WTC11 (cell line): ENCODE measurements at regions not wholly inside any gene's neighbourhood (a gene's known extent, or its start where the extent isn't known, plus 50 kb on each side); places are given as distances from the start of the nearest gene placed in this dataset.

ENCODE experiments used
- ATAC-seq: fragments of 200-7000 bp; cut with Tn5 transposase; 2 replicates; pipeline ENCODE4 v1.10.0; 2021; ENCODE audit warnings: mild to moderate bottlenecking, moderate library complexity
- CTCF ChIA-PET: fragments of 300-600 bp; sonication (Branson Sonifier 250); formaldehyde crosslinking; loops from one replicate; lab custom pipeline; 2021; ENCODE audit warnings: antibody characterized with exemption; lab: Charles Lee
- POLR2A ChIA-PET: fragments of 350-600 bp; sonication (Branson Sonifier 250); formaldehyde crosslinking; loops from one replicate; lab custom pipeline; 2021; ENCODE audit warnings: antibody characterized with exemption; lab: Charles Lee
- DNase-seq: peaks from one replicate; pipeline ENCODE4 v3.0.0; 2021; ENCODE audit warnings: low spot score
- H3K27ac Mint-ChIP-seq: 2 replicates; pipeline ENCODE4 v1.8.0; 2021; ENCODE audit warnings: mixed read lengths
- H3K27me3 Mint-ChIP-seq: 2 replicates; pipeline ENCODE4 v1.8.0; 2021; ENCODE audit warnings: low read depth, mild to moderate bottlenecking, moderate library complexity, mixed read lengths
- H3K36me3 Mint-ChIP-seq: 2 replicates; pipeline ENCODE4 v1.8.0; 2021; ENCODE audit warnings: mixed read lengths
- H3K4me1 Mint-ChIP-seq: 2 replicates; pipeline ENCODE4 v1.8.0; 2022; ENCODE audit warnings: mixed read lengths
- H3K4me3 Mint-ChIP-seq: 2 replicates; pipeline ENCODE4 v1.8.0; 2021; ENCODE audit warnings: mild to moderate bottlenecking, moderate library complexity, mixed read lengths
- H3K9me3 Mint-ChIP-seq: 2 replicates; pipeline ENCODE4 v1.8.0; 2021; ENCODE audit warnings: mixed read lengths
- AFF4 ChIP-seq: sonication (generic); formaldehyde crosslinking; IDR thresholded peaks from 2 replicates; pipeline ENCODE4 v1.8.1; 2023; ENCODE audit warnings: mild to moderate bottlenecking, missing genetic modification reagents, borderline replicate concordance
- AR ChIP-seq: fragments of 250-450 bp; sonication (Bioruptor Pico); IDR thresholded peaks from 2 replicates; pipeline ENCODE4 v1.9.0; 2021; ENCODE audit warnings: mild to moderate bottlenecking
- ATF1 ChIP-seq: sonication (generic); formaldehyde crosslinking; IDR thresholded peaks from 2 replicates; pipeline ENCODE4 v1.8.1; 2023; ENCODE audit warnings: mild to moderate bottlenecking, moderate library complexity, missing genetic modification reagents
- CREM ChIP-seq: sonication (generic); formaldehyde crosslinking; IDR thresholded peaks from 2 replicates; pipeline ENCODE4 v1.8.1; 2022; ENCODE audit warnings: mild to moderate bottlenecking, missing genetic modification reagents, moderate library complexity
- E2F5 ChIP-seq: sonication (generic); formaldehyde crosslinking; IDR thresholded peaks from 2 replicates; pipeline ENCODE4 v1.8.1; 2022; ENCODE audit warnings: mild to moderate bottlenecking, moderate library complexity, missing genetic modification reagents
- ETV6 ChIP-seq: sonication (generic); formaldehyde crosslinking; IDR thresholded peaks from 2 replicates; pipeline ENCODE4 v1.8.1; 2022; ENCODE audit warnings: mild to moderate bottlenecking, missing genetic modification reagents
- GTF2I ChIP-seq: fragments of 250-450 bp; sonication (Bioruptor Pico); conservative IDR thresholded peaks from 2 replicates; pipeline ENCODE4 v1.4.0; 2021; ENCODE audit warnings: mild to moderate bottlenecking
- JUN ChIP-seq: sonication (generic); formaldehyde crosslinking; IDR thresholded peaks from 2 replicates; pipeline ENCODE4 v1.8.0; 2023; ENCODE audit warnings: mild to moderate bottlenecking, missing genetic modification reagents
- MAX ChIP-seq: sonication (generic); formaldehyde crosslinking; IDR thresholded peaks from 2 replicates; pipeline ENCODE4 v1.8.0; 2022; ENCODE audit warnings: mild to moderate bottlenecking, missing genetic modification reagents
- MYBL2 ChIP-seq: sonication (generic); formaldehyde crosslinking; IDR thresholded peaks from 2 replicates; pipeline ENCODE4 v1.8.1; 2023; ENCODE audit warnings: mild to moderate bottlenecking, moderate library complexity, missing genetic modification reagents
- NFATC4 ChIP-seq: fragments of 250-450 bp; sonication (Bioruptor Pico); IDR thresholded peaks from 2 replicates; pipeline ENCODE4 v1.9.0; 2021; ENCODE audit warnings: mild to moderate bottlenecking
- NFYB ChIP-seq: sonication (generic); formaldehyde crosslinking; conservative IDR thresholded peaks from 2 replicates; pipeline ENCODE4 v1.8.0; 2022; ENCODE audit warnings: low read depth, missing genetic modification reagents
- NR1H2 ChIP-seq: sonication (generic); formaldehyde crosslinking; IDR thresholded peaks from 2 replicates; pipeline ENCODE4 v1.9.0; 2021; ENCODE audit warnings: mild to moderate bottlenecking, moderate library complexity, missing genetic modification reagents
- SMAD3 ChIP-seq: sonication (generic); formaldehyde crosslinking; IDR thresholded peaks from 2 replicates; pipeline ENCODE4 v1.8.0; 2022; ENCODE audit warnings: missing genetic modification reagents, mild to moderate bottlenecking, borderline replicate concordance
- SP1 ChIP-seq: sonication (generic); formaldehyde crosslinking; conservative IDR thresholded peaks from 2 replicates; pipeline ENCODE4 v1.8.1; 2022; ENCODE audit warnings: missing genetic modification reagents
- TP53 ChIP-seq: sonication (generic); formaldehyde crosslinking; IDR thresholded peaks from 2 replicates; pipeline ENCODE4 v1.8.1; 2023; ENCODE audit warnings: mild to moderate bottlenecking, missing genetic modification reagents
- ZBTB43 ChIP-seq: sonication (generic); formaldehyde crosslinking; IDR thresholded peaks from 2 replicates; pipeline ENCODE4 v1.8.1; 2023; ENCODE audit warnings: mild to moderate bottlenecking, missing genetic modification reagents
- ZNF219 ChIP-seq: sonication (generic); formaldehyde crosslinking; IDR thresholded peaks from 2 replicates; pipeline ENCODE4 v1.8.0; 2023; ENCODE audit warnings: missing genetic modification reagents, mild to moderate bottlenecking, borderline replicate concordance
- ZNF232 ChIP-seq: sonication (generic); formaldehyde crosslinking; IDR thresholded peaks from 2 replicates; pipeline ENCODE4 v1.8.0; 2022; ENCODE audit warnings: mild to moderate bottlenecking, missing genetic modification reagents
- ZNF416 ChIP-seq: fragments of 250-450 bp; sonication (Bioruptor Pico); IDR thresholded peaks from 2 replicates; pipeline ENCODE4 v1.9.0; 2021; ENCODE audit warnings: mild to moderate bottlenecking, inconsistent platforms
- ZNF425 ChIP-seq: fragments of 250-450 bp; sonication (Bioruptor Pico); conservative IDR thresholded peaks from 2 replicates; pipeline ENCODE4 v1.9.0; 2021; ENCODE audit warnings: mild to moderate bottlenecking

- no peak for ATAC-seq
- peaks cover 15% of the 10 kb centered on the region for H3K36me3 Mint-ChIP-seq
- POLR2A ChIA-PET: no interaction called here
Observed at GRCh38 chr21:35465741-35466140, 416.6 kb upstream of the RUNX1 start.

GRCh38 chr21:35461700-35462099 lies 412.6 kb upstream of the RUNX1 start:
- TF ChIP-seq ETV6 (CRISPR knock-in tag) (no peak), ATF1 (CRISPR knock-in tag) (no peak), GTF2I (no peak), CREM (no peak), TP53 (no peak), NFYB (CRISPR knock-in tag) (no peak), ZNF219 (no peak), ZNF232 (no peak), ZNF425 (CRISPR knock-in tag) (no peak), MYBL2 (CRISPR knock-in tag) (no peak), NR1H2 (CRISPR knock-in tag) (no peak), AR (no peak), JUN (CRISPR knock-in tag) (no peak), E2F5 (CRISPR knock-in tag) (no peak)
- Mint-ChIP-seq H3K36me3 (peaks cover 15% of the 10 kb centered on the region), H3K4me1 (peaks cover 29% of the 10 kb centered on the region), H3K27ac (no peak overlapping the region), H3K9me3 (peaks cover 27% of the 10 kb centered on the region), H3K27me3 (peaks cover 3% of the 10 kb centered on the region; the same call in 1 of the 2 replicates), H3K4me3 (no peak overlapping the region)
- ATAC-seq (no peak), DNase-seq (no peak)
- ChIA-PET CTCF (no interaction called here), POLR2A (no interaction called here)

More at GRCh38 chr21:35465741-35466140, 416.6 kb upstream of the RUNX1 start:
- peaks cover 3% of the 10 kb centered on the region; the same call in 1 of the 2 replicates for H3K27me3 Mint-ChIP-seq
- TF ChIP-seq MAX (CRISPR knock-in tag) (no peak), ZBTB43 (CRISPR knock-in tag) (no peak), ETV6 (CRISPR knock-in tag) (no peak)
- H3K27ac Mint-ChIP-seq: no peak overlapping the region
- no peak for DNase-seq
- peaks cover 28% of the 10 kb centered on the region for H3K4me1 Mint-ChIP-seq
- CTCF ChIA-PET: no interaction called here
- no peak overlapping the region for H3K4me3 Mint-ChIP-seq
- H3K9me3 Mint-ChIP-seq: peaks cover 33% of the 10 kb centered on the region

- no peak overlapping the region for H3K4me3 Mint-ChIP-seq
- H3K36me3 Mint-ChIP-seq: peaks cover 10% of the 10 kb centered on the region
- ATAC-seq: no peak
- DNase-seq: no peak
- H3K4me1 Mint-ChIP-seq: peaks cover 29% of the 10 kb centered on the region
- peaks cover 16% of the 10 kb centered on the region for H3K9me3 Mint-ChIP-seq
- ChIA-PET POLR2A (no interaction called here), CTCF (interaction anchor here (2.4 kb wide), 1 partner anchor 19 kb away, joined by 8 read pairs; no protein-coding TSS in a partner anchor)
- peaks cover 3% of the 10 kb centered on the region; the same call in 1 of the 2 replicates for H3K27me3 Mint-ChIP-seq
- no peak overlapping the region for H3K27ac Mint-ChIP-seq
- no peak for TF ChIP-seq AFF4
- no peak for TF ChIP-seq NFATC4 (CRISPR knock-in tag)
- no peak for TF ChIP-seq SMAD3 (CRISPR knock-in tag)
- no peak for TF ChIP-seq ZNF219
- no peak for TF ChIP-seq SP1 (CRISPR knock-in tag)
- TF ChIP-seq ZNF416: no peak
- TF ChIP-seq MAX (CRISPR knock-in tag): no peak
Observed at GRCh38 chr21:35460441-35460840, 411.3 kb upstream of the RUNX1 start.
